C4-2B (cell line): ENCODE measurements at regions not wholly inside any gene's neighbourhood (a gene's known extent, or its start where the extent isn't known, plus 50 kb on each side); places are given as distances from the start of the nearest gene placed in this dataset.

Source experiments
- CTCF ChIP-seq: fragments of 450-650 bp; conservative IDR thresholded peaks from 2 replicates; pipeline ENCODE4 v1.5.1; 2017; ENCODE audit warnings: mild to moderate bottlenecking
- ZFX ChIP-seq: fragments of 450-650 bp; IDR thresholded peaks from 2 replicates; pipeline ENCODE4 v1.6.1; 2017

GRCh38 chr6:86536121-86536520 lies 401.2 kb upstream of the HTR1E start:
- TF ChIP-seq CTCF: no peak
- no peak for TF ChIP-seq ZFX
